ENCODE measurements at regions not wholly inside any gene's neighbourhood (a gene's known extent, or its start where the extent isn't known, plus 50 kb on each side); places are given as distances from the start of the nearest gene placed in this dataset.

DNA sequence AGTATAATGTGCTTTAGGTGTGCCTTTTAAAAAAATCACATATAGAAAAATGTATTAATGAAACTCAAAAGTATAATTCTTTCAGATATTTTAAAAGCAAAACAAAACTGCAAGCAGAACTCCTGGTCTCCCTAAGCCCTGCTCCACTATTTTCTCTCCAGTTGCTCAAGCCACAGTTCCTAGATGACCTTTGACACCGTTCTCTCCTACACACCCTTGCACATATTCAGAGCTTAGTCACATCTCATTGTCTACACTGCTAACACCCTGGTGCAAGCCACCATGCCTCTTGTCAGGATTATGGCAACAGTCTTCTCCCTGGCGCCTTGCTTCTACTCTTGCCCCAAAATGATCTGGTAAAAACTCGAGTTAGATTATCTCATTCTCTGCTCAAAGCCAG, 50.2 kb upstream of the ROR1 start:
- TF ChIP-seq, protein P1, sequence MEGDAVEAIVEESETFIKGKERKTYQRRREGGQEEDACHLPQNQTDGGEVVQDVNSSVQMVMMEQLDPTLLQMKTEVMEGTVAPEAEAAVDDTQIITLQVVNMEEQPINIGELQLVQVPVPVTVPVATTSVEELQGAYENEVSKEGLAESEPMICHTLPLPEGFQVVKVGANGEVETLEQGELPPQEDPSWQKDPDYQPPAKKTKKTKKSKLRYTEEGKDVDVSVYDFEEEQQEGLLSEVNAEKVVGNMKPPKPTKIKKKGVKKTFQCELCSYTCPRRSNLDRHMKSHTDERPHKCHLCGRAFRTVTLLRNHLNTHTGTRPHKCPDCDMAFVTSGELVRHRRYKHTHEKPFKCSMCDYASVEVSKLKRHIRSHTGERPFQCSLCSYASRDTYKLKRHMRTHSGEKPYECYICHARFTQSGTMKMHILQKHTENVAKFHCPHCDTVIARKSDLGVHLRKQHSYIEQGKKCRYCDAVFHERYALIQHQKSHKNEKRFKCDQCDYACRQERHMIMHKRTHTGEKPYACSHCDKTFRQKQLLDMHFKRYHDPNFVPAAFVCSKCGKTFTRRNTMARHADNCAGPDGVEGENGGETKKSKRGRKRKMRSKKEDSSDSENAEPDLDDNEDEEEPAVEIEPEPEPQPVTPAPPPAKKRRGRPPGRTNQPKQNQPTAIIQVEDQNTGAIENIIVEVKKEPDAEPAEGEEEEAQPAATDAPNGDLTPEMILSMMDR (IDR thresholded peaks at IDR 0.05; ENCODE audit: low read length), result no peak
- TF ChIP-seq EZH2phosphoT487 (IDR thresholded peaks at IDR 0.05; ENCODE audit: low read length), result no peak

Data from MM.1S (cell line).